Activated CD8-positive, alpha-beta T cell treated with anti-CD3 and anti-CD28 coated beads for 36 hours (primary cell): ENCODE measurements at regions not wholly inside any gene's neighbourhood (a gene's known extent, or its start where the extent isn't known, plus 50 kb on each side); places are given as distances from the start of the nearest gene placed in this dataset.

ENCODE experiments used
- ATAC-seq: fragments of 200-7000 bp; cut with Tn5 transposase; one replicate; pipeline ENCODE4 v1.10.0; 2021; ENCODE audit warnings: mild to moderate bottlenecking, moderate library complexity
- CTCF ChIA-PET: fragments of 350-600 bp; sonication (Branson Sonifier 250); formaldehyde crosslinking; loops from one replicate; lab custom pipeline; 2021; ENCODE audit warnings: antibody characterized with exemption; lab: Charles Lee
- POLR2A ChIA-PET: fragments of 350-600 bp; sonication (Branson Sonifier 250); formaldehyde crosslinking; loops from one replicate; lab custom pipeline; 2021; ENCODE audit warnings: antibody characterized with exemption; lab: Charles Lee
- DNase-seq: peaks from one replicate; pipeline ENCODE4 v3.0.0-alpha.2; 2020
- H3K27ac Mint-ChIP-seq: one replicate; pipeline ENCODE4 v1.8.0; 2021; ENCODE audit warnings: mild to moderate bottlenecking, mixed read lengths
- H3K27me3 Mint-ChIP-seq: one replicate; pipeline ENCODE4 v1.8.0; 2021; ENCODE audit warnings: mixed read lengths
- H3K36me3 Mint-ChIP-seq: one replicate; pipeline ENCODE4 v1.8.0; 2021; ENCODE audit warnings: low read depth, mixed read lengths
- H3K4me1 Mint-ChIP-seq: one replicate; pipeline ENCODE4 v1.8.0; 2021; ENCODE audit warnings: low read depth, mixed read lengths
- H3K4me3 Mint-ChIP-seq: one replicate; pipeline ENCODE4 v1.8.0; 2021; ENCODE audit warnings: mild to moderate bottlenecking, moderate library complexity, mixed read lengths
- H3K9me3 Mint-ChIP-seq: one replicate; pipeline ENCODE4 v1.8.0; 2021; ENCODE audit warnings: mixed read lengths
- CTCF ChIP-seq: fragments of 200-600 bp; IDR thresholded peaks from one replicate; pipeline ENCODE4 v1.8.0; 2022; ENCODE audit warnings: antibody characterized with exemption, mild to moderate bottlenecking
- intact Hi-C: fragments of 100-400 bp; cut with micrococcal nuclease; formaldehyde crosslinking; loops from one replicate; pipeline ENCODE4 v1.10.0; 2022

GRCh38 chr22:19652316-19652715 is 62.0 kb upstream of the SEPTIN5 start:
- DNase-seq (no peak), ATAC-seq (no peak)
- H3K9me3 Mint-ChIP-seq = peaks cover 13% of the 10 kb centered on the region
- ChIA-PET POLR2A (no interaction called here), CTCF (no interaction called here)
- peaks cover 7% of the 10 kb centered on the region for H3K27me3 Mint-ChIP-seq
- no peak overlapping the region for H3K4me3 Mint-ChIP-seq
- H3K27ac Mint-ChIP-seq = no peak overlapping the region
- no peak for TF ChIP-seq CTCF
- intact Hi-C loops = no loop called here
- no peaks in the 10 kb centered on the region for H3K4me1 Mint-ChIP-seq
- H3K36me3 Mint-ChIP-seq = peaks cover 5% of the 10 kb centered on the region

GRCh38 chr22:19654338-19654987 is 59.8 kb upstream of the SEPTIN5 start:
- ATAC-seq = no peak
- ChIA-PET POLR2A (no interaction called here), CTCF (no interaction called here)
- peaks cover under 1% of the 10 kb centered on the region for H3K9me3 Mint-ChIP-seq
- no peak for DNase-seq
- no peak overlapping the region for H3K27ac Mint-ChIP-seq
- no peak for TF ChIP-seq CTCF
- H3K4me3 Mint-ChIP-seq = no peak overlapping the region
- no peaks in the 10 kb centered on the region for H3K36me3 Mint-ChIP-seq
- no peaks in the 10 kb centered on the region for H3K27me3 Mint-ChIP-seq
- intact Hi-C loops = no loop called here
- H3K4me1 Mint-ChIP-seq = no peaks in the 10 kb centered on the region

GRCh38 chr22:19655399-19655798 is 58.9 kb upstream of the SEPTIN5 start:
- Mint-ChIP-seq H3K27ac (no peak overlapping the region), H3K27me3 (no peaks in the 10 kb centered on the region), H3K36me3 (no peaks in the 10 kb centered on the region), H3K4me1 (no peaks in the 10 kb centered on the region), H3K4me3 (no peak overlapping the region), H3K9me3 (no peaks in the 10 kb centered on the region)
- ATAC-seq (no peak), DNase-seq (no peak)
- ChIA-PET POLR2A (no interaction called here), CTCF (no interaction called here)
- intact Hi-C loops = no loop called here
- no peak for TF ChIP-seq CTCF

- TF ChIP-seq CTCF = no peak
- no peak for ATAC-seq
- H3K9me3 Mint-ChIP-seq = no peaks in the 10 kb centered on the region
- intact Hi-C loops = no loop called here
- ChIA-PET POLR2A (no interaction called here), CTCF (no interaction called here)
- no peaks in the 10 kb centered on the region for H3K4me1 Mint-ChIP-seq
- no peaks in the 10 kb centered on the region for H3K27me3 Mint-ChIP-seq
- no peak for DNase-seq
- H3K4me3 Mint-ChIP-seq = no peak overlapping the region
- H3K36me3 Mint-ChIP-seq = no peaks in the 10 kb centered on the region
- no peak overlapping the region for H3K27ac Mint-ChIP-seq
Observed at GRCh38 chr22:19656541-19657251, 57.6 kb upstream of the SEPTIN5 start.

- POLR2A ChIA-PET = no interaction called here
- intact Hi-C loops = no loop called here
- DNase-seq (no peak), ATAC-seq (no peak)
- CTCF ChIA-PET = no interaction called here
- H3K27ac Mint-ChIP-seq = no peak overlapping the region
- no peaks in the 10 kb centered on the region for H3K36me3 Mint-ChIP-seq
- no peaks in the 10 kb centered on the region for H3K27me3 Mint-ChIP-seq
- H3K4me1 Mint-ChIP-seq = no peaks in the 10 kb centered on the region
- no peaks in the 10 kb centered on the region for H3K9me3 Mint-ChIP-seq
- TF ChIP-seq CTCF = no peak
- no peak overlapping the region for H3K4me3 Mint-ChIP-seq
Observed at GRCh38 chr22:19657252-19658056, 56.8 kb upstream of the SEPTIN5 start.
